Tibial artery (tissue), 4 donors: ENCODE measurements at regions not wholly inside any gene's neighbourhood (a gene's known extent, or its start where the extent isn't known, plus 50 kb on each side); places are given as distances from the start of the nearest gene placed in this dataset.

ENCODE experiments used
- DNase-seq, 2 donors: peaks; one replicate each; pipeline ENCODE4 v3.0.0-alpha.2; 2019
- H3K27ac ChIP-seq, 2 donors: fragments of 200-600 bp; sonication (generic) in 1 of 2; 1 replicate in 1 of 2; 2 replicates in 1 of 2; pipeline ENCODE4 v1.5.1; 2018 to 2019; ENCODE audit warnings: mild to moderate bottlenecking in 1 of 2
- H3K27me3 ChIP-seq, 2 donors: fragments of 200-600 bp; sonication (generic) in 1 of 2; one replicate each; pipeline versions ENCODE4 v1.5.1 to v1.6.0; 2016 to 2019
- H3K36me3 ChIP-seq, 3 donors: fragments of 200-600 bp; sonication (generic) in 2 of 3; one replicate each; pipeline ENCODE4 v1.5.1; 2016 to 2019; ENCODE audit warnings: mild to moderate bottlenecking in 2 of 3
- H3K4me1 ChIP-seq, 4 donors: fragments of 200-600 bp; sonication (generic) in 2 of 4; 1 replicate in 3 of 4; 2 replicates in 1 of 4; pipeline ENCODE4 v1.5.1; 2016 to 2019
- H3K4me3 ChIP-seq, 2 donors: fragments of 200-600 bp; sonication (generic) in 1 of 2; 1 replicate in 1 of 2; 2 replicates in 1 of 2; pipeline ENCODE4 v1.5.1; 2018 to 2019; ENCODE audit warnings: mild to moderate bottlenecking in 2 of 2
- H3K9me3 ChIP-seq, 3 donors: fragments of 200-600 bp; sonication (generic) in 1 of 3; one replicate each; pipeline ENCODE4 v1.5.1; 2016 to 2019
- CTCF ChIP-seq, 2 experiments: fragments of 200-600 bp in 1 of 2; fragments of 450-650 bp in 1 of 2; IDR thresholded peaks; one replicate each; pipeline ENCODE4 v1.5.1; 2017 to 2019; ENCODE audit warnings: antibody characterized with exemption in 2 of 2, mild to moderate bottlenecking in 1 of 2, moderate library complexity in 1 of 2
- intact Hi-C: fragments of 100-400 bp; cut with DNase I; formaldehyde crosslinking; loops from one replicate; pipeline ENCODE4 v1.15.0; 2023; ENCODE audit warnings: low total_unique reads

DNA sequence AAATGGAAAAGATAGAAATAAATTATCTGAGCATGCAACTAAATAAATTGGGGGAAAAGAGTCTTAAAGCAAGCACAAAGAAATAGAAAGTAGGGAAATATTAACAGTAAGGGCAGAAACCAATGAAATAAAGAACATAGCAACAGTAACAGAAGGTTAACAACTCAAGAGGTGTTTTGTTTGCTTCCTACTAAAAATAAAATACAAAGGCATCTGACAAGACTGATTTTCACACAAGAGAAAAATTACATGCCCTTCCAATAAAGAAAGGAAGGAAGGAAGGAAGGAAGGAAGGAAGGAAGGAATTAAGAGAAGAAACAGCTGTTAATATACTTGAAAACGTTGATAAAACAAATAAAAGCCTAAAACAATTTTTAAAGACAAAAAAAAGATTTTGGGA, 240.2 kb downstream of the SEC16B start:
- Histone ChIP-seq H3K9me3 (peaks cover 0 to 9% (median 0%) of the 10 kb centered on the region in 3 donors), H3K27ac (no peak overlapping the region), H3K36me3 (no peaks in the 10 kb centered on the region), H3K4me1 (no peaks in the 10 kb centered on the region), H3K4me3 (no peak overlapping the region), H3K27me3 (no peaks in the 10 kb centered on the region)
- DNase-seq: no peak
- intact Hi-C loops: no loop called here
- TF ChIP-seq CTCF (IDR thresholded peaks at IDR 0.05): no peak

- H3K4me3 ChIP-seq: no peak overlapping the region
- intact Hi-C loops: no loop called here
These were observed 246.3 kb downstream of the SEC16B start for GRCh38 chr1:177723533-177723932.

GRCh38 chr1:177710696-177711620, 258.9 kb downstream of the SEC16B start:
- Histone ChIP-seq H3K4me1 (no peaks in the 10 kb centered on the region), H3K9me3 (no peaks in the 10 kb centered on the region), H3K4me3 (no peak overlapping the region), H3K36me3 (no peaks in the 10 kb centered on the region), H3K27me3 (peaks cover 0 to 7% of the 10 kb centered on the region in 2 donors), H3K27ac (no peak overlapping the region)
- no peak for TF ChIP-seq CTCF (IDR thresholded peaks at IDR 0.05)
- intact Hi-C loops: no loop called here
- no peak for DNase-seq

More at GRCh38 chr1:177723533-177723932, 246.3 kb downstream of the SEC16B start:
- TF ChIP-seq CTCF (IDR thresholded peaks at IDR 0.05): no peak
- no peaks in the 10 kb centered on the region for H3K27me3 ChIP-seq
- H3K27ac ChIP-seq: no peak overlapping the region
- no peaks in the 10 kb centered on the region for H3K36me3 ChIP-seq
- peaks cover 0 to 22% (median 15%) of the 10 kb centered on the region in 3 donors for H3K9me3 ChIP-seq
- H3K4me1 ChIP-seq: no peaks in the 10 kb centered on the region
- DNase-seq: no peak

GRCh38 chr1:177708406-177708805, 261.5 kb downstream of the SEC16B start:
- Histone ChIP-seq H3K27ac (no peak overlapping the region), H3K9me3 (no peaks in the 10 kb centered on the region), H3K4me1 (no peaks in the 10 kb centered on the region), H3K36me3 (no peaks in the 10 kb centered on the region), H3K27me3 (peaks cover 0 to 7% of the 10 kb centered on the region in 2 donors), H3K4me3 (no peak overlapping the region)
- no peak for TF ChIP-seq CTCF (IDR thresholded peaks at IDR 0.05)
- no peak for DNase-seq
- intact Hi-C loops: no loop called here

- no peaks in the 10 kb centered on the region for H3K4me1 ChIP-seq
- TF ChIP-seq CTCF (IDR thresholded peaks at IDR 0.05): no peak
- no peaks in the 10 kb centered on the region for H3K9me3 ChIP-seq
- intact Hi-C loops: no loop called here
- DNase-seq: no peak
- H3K36me3 ChIP-seq: no peaks in the 10 kb centered on the region
- H3K27me3 ChIP-seq: peaks cover 0 to 4% of the 10 kb centered on the region in 2 donors
- H3K4me3 ChIP-seq: no peak overlapping the region
- H3K27ac ChIP-seq: no peak overlapping the region
These were observed 262.9 kb downstream of the SEC16B start for GRCh38 chr1:177706977-177707376.
